NCI-H446 treated with DMSO at 0.1 percent for 48 hours (cell line): ENCODE measurements at regions not wholly inside any gene's neighbourhood (a gene's known extent, or its start where the extent isn't known, plus 50 kb on each side); places are given as distances from the start of the nearest gene placed in this dataset.
"Not testable (repeated sequence)": the region's sequence is repeated elsewhere in the genome, so short reads cannot be mapped to it uniquely, and the experiment has no call there.

ENCODE experiments used
- DNase-seq: peaks from one replicate; lab custom pipeline; 2025; lab: John Stamatoyannopoulos, UW

DNA sequence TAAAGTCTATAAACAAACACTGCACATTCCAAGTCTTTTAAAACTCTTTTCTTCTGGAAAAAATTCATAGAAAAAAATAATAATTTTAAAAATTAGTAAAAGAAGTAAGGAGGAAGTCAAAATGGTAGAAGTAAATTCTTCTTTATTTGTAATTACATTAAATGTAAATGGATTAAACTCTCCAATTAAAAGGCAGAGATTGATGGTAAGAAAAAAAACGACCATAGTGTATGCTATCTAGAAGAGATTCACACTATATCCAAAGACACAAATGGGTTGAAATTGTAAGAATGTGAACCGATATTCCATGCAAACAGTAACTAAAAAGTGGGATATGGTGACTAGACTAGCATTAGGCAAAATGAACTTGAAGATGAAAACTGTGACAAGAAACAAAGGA lies 1196.1 kb upstream of the CDH2 start:
- DNase-seq, result no peak

DNA sequence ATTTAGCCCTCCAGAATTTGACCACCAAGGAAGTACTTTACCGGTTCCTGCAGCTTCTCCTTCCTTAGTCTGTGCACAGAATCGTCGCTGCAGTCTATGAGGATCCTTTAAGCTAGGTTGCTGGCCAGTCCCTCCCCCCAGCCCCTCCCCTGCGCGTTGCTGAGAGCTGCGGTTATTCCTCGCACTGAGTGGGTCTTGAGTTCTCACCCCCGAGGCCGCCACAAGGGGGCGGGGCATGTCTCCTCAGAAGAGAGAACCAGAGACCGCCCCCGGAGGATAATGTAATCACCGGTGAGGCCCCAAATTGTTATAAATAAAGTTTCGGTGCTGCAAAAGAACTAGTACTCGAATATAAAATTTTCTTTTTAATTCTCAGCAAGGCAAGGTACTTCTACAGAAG lies 1184.9 kb upstream of the CDH2 start:
- DNase-seq, result no peak

DNA sequence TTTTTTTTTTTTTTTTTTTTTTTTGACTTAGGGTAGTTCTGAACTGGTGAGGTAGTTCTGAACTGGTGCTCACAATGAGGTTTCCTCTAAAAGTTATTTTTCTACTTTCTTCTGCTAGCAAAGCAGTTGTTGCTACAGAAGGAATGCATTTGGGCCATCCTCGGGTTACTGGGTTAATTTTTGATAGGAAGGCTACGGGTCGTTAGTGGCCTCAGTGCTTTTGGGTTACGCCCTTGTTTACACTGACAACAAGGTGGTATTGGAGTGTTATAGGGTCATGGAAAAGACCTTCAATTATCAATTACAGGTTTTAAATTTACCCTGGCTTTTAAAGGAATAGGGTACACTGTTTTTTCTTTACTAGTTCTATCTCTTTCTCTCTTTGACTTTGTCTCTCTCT lies 1183.7 kb upstream of the CDH2 start:
- not testable (repeated sequence) for DNase-seq

DNA sequence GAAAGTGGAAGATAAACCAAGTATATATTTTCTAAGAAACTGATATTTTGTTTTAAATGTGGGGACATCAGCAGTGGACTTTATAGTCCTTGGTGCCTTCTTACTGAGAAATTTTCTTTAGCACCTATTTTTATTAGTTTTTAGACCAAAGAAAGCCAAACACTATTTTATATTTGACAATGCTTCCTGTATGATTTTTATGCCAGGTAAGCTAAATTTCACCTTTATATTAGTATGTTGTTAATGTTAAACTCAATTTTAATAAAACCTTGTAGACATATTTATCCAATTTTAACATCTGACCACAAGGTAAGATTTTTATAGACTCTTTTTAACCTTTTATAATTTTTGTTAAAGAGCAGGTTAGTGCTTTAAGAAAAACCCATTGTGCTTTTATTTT lies 1182.3 kb upstream of the CDH2 start:
- DNase-seq, result not testable (repeated sequence)

DNA sequence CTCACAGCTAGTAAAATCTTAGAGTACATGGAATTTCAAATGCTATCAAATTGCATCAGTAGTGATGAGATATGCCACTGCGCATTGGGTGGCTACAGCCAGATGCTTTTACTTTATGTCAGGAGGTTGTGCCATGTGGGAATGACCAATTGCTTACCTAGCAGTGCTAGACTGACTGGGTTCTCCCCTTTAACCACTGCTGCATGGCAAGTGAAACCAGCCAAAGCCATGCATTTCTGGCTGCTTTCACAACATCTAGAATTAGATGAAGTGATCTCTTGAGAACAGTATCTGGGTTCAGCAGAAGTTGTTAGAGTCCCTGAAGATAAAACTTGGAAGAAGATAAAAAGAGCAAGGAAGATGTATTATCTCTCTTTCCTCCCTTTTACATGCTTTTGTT lies 1174.2 kb upstream of the CDH2 start:
- no peak for DNase-seq

DNA sequence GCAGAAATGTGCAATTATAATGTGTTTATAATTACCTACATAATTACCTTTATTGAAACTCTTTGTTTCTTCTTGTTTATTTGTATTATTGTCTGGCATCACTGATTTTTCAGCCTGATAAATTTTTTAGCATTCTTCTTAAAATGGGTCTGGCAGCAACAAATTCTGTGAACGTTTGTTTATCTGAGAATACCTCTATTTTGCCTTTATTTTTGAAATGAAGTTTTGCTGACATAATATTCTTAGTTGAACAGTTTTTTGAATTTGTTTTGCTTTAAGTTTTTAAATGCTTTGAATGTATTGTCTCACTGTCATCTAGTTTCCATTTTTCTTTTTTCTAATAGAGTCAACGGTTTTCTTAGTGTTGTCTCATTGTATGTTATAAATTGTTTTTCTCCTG lies 1152.0 kb upstream of the CDH2 start:
- DNase-seq, result no peak

DNA sequence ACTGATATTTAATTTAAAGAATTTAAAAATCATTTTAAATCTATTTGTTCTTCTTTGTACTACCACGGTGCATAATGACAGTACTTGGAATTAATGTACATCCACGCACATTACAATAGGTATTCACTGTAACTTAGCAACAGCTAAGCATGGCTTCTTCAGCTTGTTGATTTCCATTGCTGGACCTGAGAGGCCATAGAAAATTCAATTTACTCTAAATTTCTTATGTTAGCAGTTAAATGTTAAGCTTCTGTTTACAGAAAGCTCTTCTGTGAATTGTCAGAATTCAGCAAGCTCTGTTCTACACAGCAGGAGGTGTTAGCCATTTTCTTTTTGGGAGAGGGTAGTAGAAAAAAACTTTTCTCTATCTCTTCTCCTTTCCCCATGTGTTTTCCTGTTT lies 1149.3 kb upstream of the CDH2 start:
- DNase-seq, result no peak

DNA sequence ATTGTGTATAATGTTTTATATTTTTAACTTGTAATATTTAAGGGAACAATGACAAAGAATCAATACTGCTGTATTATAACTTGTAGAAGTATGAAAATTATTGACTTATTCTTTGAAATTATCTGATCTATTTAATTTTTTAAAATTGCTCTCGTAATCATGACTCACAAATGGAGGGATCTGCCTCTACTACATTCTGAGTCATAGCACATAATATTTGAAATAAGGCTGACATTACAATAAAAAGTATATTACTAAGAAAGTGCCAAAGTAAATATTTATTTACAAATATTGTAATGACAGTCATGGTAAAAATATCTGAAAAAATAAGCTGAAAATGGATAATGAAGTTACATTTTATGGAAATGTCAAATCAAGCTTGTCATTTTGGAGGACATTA lies 1144.6 kb upstream of the CDH2 start:
- DNase-seq, result no peak

DNA sequence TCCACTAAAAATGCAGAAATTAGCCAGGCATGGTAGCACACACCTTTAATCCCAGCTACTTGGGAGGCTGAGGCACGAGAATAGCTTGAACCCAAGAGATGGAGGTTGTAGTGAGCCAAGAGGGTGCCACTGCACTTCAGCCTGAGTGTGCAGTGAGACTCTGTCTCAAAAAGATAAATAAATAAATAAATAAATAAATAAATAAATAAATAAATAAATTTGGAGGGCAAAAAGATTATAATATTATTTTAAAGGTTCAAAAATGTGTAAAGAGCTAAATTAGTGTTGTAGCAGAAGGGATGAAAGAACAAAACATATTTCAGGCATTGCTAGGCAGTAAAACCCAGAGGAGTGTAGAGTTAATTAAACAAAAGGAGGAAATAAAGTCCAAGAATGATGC lies 1136.4 kb upstream of the CDH2 start:
- DNase-seq, result no peak

DNA sequence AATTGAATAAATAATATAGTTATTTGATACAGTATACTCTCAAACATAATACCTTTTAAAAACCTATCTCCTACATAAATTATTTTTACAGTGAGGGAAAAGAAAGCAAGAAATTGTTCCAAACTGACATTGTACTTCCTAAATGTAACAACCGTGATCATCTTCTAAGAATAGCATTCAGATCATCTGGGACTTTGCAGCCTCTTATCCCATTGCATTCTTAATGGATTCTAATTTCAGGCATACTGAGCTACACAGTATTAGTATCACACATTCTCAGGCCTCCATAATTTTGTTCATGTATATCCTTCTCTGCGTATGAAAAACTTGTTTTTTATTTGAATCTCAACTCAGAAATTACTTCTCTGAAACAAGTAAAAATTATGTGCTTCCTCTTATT lies 1134.7 kb upstream of the CDH2 start:
- DNase-seq, result no peak

DNA sequence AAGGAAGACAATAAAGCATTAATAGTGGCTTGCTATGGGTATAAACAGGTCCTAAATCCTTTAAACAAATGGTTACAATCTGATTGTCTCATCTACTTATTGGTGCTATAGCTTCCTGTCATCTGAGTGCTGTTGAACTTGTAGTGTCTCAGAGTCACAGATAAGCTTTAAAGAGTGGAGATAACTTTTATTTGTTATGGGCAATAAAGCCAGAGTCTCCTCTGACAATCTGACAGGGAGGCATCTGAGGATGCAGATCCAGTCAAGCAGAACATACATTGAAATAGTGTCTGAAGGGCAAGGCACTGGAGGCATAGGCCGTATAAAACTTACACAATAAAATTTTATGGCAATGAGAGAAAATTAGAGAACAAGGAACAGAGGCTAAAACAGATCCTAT lies 1132.4 kb upstream of the CDH2 start:
- no peak for DNase-seq

DNA sequence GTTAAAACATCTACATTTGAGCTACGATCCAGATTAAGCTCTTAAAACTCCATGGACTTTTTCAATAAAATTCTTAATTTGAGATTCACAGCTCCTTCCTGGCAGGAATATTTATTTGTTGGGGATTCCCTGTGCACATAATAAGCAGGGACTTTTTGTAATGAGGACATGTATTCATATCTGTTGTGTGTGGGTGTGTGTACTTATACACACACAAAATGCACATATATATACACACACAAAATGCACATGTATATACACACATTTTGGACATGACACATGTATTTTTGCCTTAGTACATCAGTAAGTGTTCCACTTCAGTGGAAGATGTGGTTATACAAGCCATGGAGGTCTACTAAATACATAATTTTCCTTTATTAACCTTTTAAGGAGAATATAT lies 1131.1 kb upstream of the CDH2 start:
- DNase-seq, result no peak

DNA sequence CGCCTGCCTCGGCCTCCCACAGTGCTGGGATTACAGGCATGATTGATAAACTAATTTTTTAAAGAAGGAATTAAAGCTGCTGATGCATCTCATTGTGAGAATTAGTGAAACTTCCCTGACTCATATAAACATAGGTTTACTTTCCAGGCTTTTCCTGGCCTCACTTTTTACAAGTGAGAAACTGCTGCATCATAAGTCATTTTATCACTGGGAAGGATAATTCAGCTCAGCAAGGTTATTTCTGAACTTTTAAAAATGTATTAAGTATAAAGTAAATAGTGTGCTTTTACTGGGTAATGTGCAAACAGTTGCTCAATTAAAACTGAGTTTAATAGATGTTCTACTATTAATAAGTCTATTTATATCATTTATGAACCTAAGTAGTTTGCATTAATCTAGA lies 1130.3 kb upstream of the CDH2 start:
- no peak for DNase-seq

DNA sequence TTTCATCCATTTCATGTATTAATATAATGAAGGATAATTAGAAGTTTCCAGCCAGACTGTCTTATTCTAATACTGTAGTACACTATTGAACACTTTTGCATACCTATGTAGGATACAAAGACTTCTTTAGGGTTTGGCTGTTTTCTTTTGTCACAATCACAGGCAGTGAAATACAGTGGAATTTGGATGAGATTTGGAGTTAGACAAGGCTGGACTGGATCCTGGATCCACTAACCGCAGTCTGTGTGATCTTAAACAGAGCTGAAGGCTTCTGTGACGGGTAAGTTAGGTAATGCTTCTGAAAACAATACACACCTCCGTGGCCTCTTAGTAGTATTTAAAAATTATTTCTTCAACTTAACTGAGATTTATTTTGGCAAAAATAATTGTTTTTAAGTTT lies 1128.6 kb upstream of the CDH2 start:
- no peak for DNase-seq

DNA sequence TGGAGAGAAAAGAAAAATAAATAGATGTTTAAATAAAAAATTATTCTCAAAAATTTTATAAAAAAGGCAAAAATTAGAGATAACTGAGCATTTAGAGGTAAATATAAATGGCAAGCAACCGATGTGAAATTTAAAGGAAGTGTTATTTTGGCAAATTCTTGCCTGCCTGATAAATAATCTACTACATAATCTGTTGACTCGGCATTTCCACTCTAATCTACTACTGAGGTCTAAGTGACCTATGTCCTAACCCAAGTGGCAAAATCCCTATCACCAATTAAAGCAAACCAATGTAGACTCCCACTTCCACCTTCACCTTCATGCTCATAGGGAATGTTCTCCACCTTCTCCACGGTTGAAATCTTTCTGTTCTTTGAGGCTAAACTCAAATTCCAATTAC lies 1124.1 kb upstream of the CDH2 start:
- DNase-seq, result no peak

DNA sequence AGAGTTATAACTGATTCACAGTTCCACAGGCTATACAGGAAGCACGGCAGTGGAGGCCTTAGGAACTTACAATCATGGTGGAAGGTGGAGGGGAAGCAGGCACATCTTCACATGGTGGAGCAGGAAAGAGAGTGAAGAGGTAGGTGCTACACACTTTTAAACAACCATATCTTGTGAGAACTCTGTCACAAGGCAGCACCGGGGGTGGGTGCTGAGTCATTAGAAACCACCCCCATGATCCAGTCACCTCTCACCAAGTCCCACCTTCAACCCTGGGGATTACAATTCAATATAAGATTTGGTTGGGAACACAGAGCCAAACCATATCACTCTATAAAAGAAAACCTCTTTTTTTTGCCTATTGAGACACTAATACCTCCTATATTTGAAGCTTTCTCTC lies 1108.5 kb upstream of the CDH2 start:
- DNase-seq, result no peak

DNA sequence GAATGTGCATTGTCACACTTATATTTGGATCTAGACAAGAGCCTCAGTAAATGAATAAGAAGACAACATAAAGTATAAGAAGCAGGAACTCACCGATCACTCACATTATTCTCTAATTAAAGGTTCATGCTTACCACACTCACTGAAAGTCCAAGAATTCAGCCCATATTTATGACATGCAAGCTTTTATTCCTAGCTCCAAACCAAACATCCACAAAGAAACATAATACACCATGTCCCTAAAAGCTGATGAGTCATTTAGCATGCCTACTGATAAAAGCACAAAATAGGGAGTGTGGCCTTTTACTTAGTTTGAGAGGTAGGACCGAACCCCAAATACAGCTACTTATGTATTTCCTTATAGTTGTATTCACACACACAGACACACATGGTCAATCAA lies 1094.6 kb upstream of the CDH2 start:
- no peak for DNase-seq

DNA sequence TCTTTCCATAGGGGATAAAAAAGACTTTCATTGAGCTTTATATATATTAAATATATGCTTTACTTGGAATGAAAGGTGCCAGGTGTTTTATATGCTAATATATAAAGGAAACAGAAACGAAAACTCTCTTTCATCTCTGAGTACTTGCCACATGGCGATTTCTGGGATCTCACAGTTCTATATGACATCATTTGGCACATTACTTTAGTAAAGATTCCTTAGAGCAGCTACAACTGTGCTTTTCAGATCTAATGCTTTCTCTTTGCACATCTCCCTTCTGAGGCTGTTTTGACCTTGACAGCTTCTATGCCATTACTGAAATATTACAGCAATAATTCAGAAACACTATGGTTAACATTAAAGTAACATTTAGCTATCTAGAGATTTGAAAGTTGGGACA lies 1082.9 kb upstream of the CDH2 start:
- DNase-seq, result no peak

DNA sequence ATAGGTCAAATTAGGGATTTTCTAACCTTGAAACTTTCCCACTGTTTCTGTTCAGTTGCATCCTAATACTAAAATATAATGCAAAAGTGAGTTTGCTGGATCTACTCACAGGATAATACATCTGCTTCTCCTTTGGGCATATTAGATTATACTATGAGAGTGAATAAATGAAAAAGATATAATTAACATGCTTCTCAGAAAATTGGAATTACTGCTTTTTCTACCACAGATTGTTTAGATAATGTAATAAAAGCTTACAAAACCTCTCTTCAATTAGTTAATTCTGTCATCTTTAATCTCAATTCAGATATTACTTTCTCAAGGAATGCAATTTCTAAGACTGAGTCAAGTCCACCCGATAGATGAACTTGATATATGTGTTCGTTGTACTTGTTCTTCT lies 1077.2 kb upstream of the CDH2 start:
- no peak for DNase-seq

DNA sequence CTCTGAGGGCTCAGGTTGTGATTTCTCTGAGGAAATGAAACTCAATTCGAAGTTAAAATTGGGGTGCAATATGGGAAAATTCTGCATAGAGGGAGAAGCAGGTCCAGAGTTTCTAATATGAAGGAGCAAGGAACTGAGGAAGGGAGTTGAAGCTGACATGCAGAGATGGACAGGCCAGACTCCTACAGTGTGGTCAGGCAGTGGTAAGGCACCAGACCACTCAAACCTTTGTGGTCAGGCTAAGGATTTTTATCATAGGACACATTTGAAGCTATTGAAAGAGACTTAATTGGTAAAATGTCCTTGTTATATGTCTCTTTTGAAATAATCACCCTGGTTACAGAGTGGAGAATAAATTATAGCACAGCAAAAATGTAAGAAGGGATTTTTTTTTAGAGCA lies 1074.8 kb upstream of the CDH2 start:
- no peak for DNase-seq

DNA sequence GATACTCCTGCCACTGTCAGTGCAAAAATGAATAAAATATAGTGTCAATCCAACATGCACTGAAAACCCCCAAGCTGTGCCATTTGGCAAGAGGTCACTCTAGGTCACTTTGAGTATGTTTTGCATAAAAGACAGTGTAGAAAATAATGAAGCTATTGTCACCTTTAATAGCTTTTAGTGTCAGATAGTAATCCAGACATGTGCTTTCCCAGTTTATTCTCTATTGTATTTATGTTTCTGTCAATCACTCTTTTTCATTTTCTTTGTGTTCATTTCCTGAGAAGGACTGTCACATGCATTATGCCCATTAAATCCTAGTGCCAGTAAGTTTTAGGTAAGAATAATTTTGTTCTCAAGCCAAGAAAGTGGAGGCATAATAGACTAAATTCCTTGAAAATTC lies 1073.9 kb upstream of the CDH2 start:
- DNase-seq, result no peak

DNA sequence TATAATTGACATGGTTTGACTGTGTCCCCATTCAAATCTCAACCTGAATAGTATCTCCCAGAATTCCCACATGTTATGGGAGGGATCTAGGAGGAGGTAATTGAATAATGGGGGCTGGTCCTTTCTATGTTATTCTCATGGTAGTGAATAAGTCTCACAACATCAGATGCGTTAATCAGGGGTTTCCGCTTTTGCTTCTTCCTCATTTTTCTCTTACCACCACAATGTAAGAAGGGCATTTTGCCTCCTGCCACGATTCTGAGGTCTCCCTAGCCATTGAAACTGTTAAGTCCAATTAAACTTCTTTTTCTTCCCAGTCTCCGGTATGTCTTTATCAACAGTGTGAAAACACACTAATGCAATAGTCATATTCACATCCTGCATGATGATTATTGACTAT lies 1073.3 kb upstream of the CDH2 start:
- no peak for DNase-seq

DNA sequence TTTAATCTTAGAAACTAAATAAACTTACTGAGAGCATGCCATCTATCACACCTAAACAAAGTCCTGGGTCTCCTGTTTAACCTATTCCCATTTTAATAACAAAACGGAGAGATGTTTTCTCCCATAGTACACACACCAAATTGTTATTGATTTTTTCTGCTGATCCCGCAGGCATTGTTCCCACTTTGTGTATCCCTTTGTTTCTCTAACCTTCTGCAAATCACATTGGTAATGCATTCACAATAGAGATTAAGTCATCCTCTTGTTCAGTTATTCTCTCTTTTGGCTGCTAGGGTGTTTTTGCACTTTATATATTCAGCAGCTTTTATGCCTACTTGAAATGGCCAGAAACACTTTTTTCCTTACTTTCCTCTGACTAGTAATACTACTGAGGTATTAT lies 1071.9 kb upstream of the CDH2 start:
- DNase-seq, result no peak

DNA sequence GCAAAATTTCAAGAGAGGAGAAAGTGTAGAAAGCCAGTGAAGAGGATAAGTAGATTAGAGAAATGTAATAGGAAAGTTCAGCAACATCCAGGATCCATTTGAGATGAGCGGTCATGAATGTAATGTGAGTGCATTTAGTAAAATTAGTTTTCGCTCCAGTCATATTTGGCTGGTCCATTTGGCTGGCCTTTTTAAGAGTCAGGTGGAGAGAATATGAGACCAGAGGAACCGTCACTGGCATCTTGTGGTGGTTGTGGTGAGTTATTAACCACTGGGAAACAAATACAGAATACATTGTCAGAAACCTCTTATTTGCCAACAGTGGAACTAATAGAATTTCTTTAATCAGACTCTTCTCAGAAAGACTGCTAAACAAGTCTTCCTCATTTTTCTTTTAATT lies 1064.3 kb upstream of the CDH2 start:
- no peak for DNase-seq

DNA sequence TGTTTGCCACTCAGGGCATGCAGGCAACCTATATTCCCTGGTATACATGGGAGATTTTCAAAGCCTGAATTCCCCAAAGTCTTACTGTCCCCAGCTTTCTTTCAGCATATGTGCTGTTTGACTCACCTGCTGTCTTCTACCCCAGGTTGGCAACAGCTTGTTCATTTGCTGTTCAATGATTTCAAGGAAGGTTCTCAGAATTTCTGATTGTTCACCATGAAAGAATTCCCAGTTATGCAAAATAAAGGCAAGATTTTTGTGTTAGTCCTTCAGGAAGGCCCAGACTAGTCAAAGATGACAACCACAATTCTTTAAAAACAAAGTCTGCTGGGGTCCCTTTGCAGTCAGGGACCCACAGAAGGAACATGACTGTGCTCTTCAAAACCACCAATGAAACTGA lies 1057.8 kb upstream of the CDH2 start:
- DNase-seq, result no peak

DNA sequence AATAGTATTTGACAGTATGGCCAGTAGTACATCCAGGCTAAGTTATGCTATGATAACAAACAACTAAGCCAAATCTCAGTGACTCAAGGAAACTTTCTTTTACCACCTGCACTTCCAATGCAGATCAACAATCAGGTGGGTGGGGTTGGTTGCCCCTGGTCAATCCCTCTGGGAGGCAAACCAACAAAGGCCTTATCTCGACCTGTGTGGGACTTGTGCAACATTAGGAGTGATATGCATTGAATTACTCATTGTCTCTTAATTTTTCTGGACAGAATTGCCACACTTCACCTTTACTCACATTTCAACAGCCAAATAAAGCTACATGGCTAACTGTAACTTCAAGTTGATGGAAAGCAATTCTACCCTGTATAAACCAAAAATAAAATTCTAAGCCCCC lies 1049.3 kb upstream of the CDH2 start:
- DNase-seq, result no peak
